IMR-90 (cell line): ENCODE measurements at regions not wholly inside any gene's neighbourhood (a gene's known extent, or its start where the extent isn't known, plus 50 kb on each side); places are given as distances from the start of the nearest gene placed in this dataset.

Experiments used
- ATAC-seq: fragments of 200-7000 bp; cut with Tn5 transposase; 2 replicates; pipeline ENCODE4 v1.9.1; 2020; ENCODE audit warnings: low read depth, mild to moderate bottlenecking, moderate library complexity
- BruUV-seq: library from RNA; stranded (reverse); fragments of 400-500 nt; replicated peaks from 2 replicates; lab custom pipeline; 2021; lab: Mats Ljungman, UMichigan
- CTCF ChIA-PET: fragments of 300-600 bp; formaldehyde crosslinking; extraction: SDS; loops from one replicate; lab custom pipeline; 2021; ENCODE audit warnings: antibody characterized with exemption; lab: Yijun Ruan, JAX
- POLR2A ChIA-PET: fragments of 300-600 bp; sonication (Branson Sonifier 250); formaldehyde crosslinking; loops from one replicate; lab custom pipeline; 2022; ENCODE audit warnings: antibody characterized with exemption; ENCODE audit not compliant: unreplicated experiment; lab: Charles Lee
- DNase-seq: peaks from one replicate; pipeline ENCODE4 v3.0.0; 2013
- H2AFZ ChIP-seq: replicated peaks from 2 replicates; pipeline ENCODE3; 2013; ENCODE audit warnings: low read length, mild to moderate bottlenecking; ENCODE audit not compliant: poor library complexity
- H2AK5ac ChIP-seq: 2 replicates; pipeline ENCODE4 v1.6.1; 2013; ENCODE audit warnings: low read depth, low read length, inconsistent platforms
- H2AK9ac ChIP-seq: replicated peaks from 2 replicates; pipeline ENCODE3; 2013; ENCODE audit warnings: mild to moderate bottlenecking, low read depth, low read length, moderate library complexity; ENCODE audit not compliant: poor library complexity
- H2BK120ac ChIP-seq: 2 replicates; pipeline ENCODE4 v1.6.1; 2013; ENCODE audit warnings: low read depth, low read length, inconsistent platforms
- H2BK15ac ChIP-seq: 3 replicates; pipeline ENCODE4 v1.6.1; 2013; ENCODE audit warnings: low read depth, low read length, inconsistent platforms
- H2BK20ac ChIP-seq: 2 replicates; pipeline ENCODE4 v1.6.1; 2013; ENCODE audit warnings: low read depth, mild to moderate bottlenecking, inconsistent platforms, low read length, moderate library complexity
- H2BK5ac ChIP-seq: 2 replicates; pipeline ENCODE4 v1.6.1; 2013; ENCODE audit warnings: mild to moderate bottlenecking, low read depth, low read length, inconsistent platforms; ENCODE audit not compliant: poor library complexity, severe bottlenecking
- H3K14ac ChIP-seq: replicated peaks from 2 replicates; pipeline ENCODE4 v1.6.1; 2013; ENCODE audit warnings: low read depth, low read length, inconsistent platforms
- H3K18ac ChIP-seq: 2 replicates; pipeline ENCODE4 v1.6.1; 2013; ENCODE audit warnings: low read depth, low read length, control low read depth
- H3K23ac ChIP-seq: 2 replicates; pipeline ENCODE4 v1.6.1; 2013; ENCODE audit warnings: low read depth, low read length, inconsistent platforms
- H3K27ac ChIP-seq: 2 replicates; pipeline ENCODE4 v1.5.1; 2013; ENCODE audit warnings: mild to moderate bottlenecking, control low read depth, low read length; ENCODE audit not compliant: insufficient read depth
- H3K27me3 ChIP-seq: 2 replicates; pipeline ENCODE4 v1.6.1; 2013; ENCODE audit warnings: low read length; ENCODE audit not compliant: control insufficient read depth, insufficient read depth
- H3K36me3 ChIP-seq: 2 replicates; pipeline ENCODE4 v1.6.1; 2013; ENCODE audit warnings: low read length, mixed read lengths; ENCODE audit not compliant: control insufficient read depth, insufficient read depth
- H3K4ac ChIP-seq: 2 replicates; pipeline ENCODE4 v1.6.1; 2013; ENCODE audit warnings: low read depth, low read length, inconsistent platforms
- H3K4me1 ChIP-seq: 2 replicates; pipeline ENCODE4 v1.6.1; 2013; ENCODE audit warnings: low read length, mixed read lengths; ENCODE audit not compliant: control insufficient read depth, insufficient read depth
- H3K4me2 ChIP-seq: 2 replicates; pipeline ENCODE4 v1.6.1; 2013; ENCODE audit warnings: low read depth, mild to moderate bottlenecking, control low read depth, low read length, moderate library complexity
- H3K4me3 ChIP-seq: 2 replicates; pipeline ENCODE4 v1.5.1; 2013; ENCODE audit warnings: low read depth, mild to moderate bottlenecking, control low read depth, low read length, moderate library complexity; ENCODE audit not compliant: insufficient read depth
- H3K56ac ChIP-seq: 2 replicates; pipeline ENCODE4 v1.6.1; 2013; ENCODE audit warnings: low read length, inconsistent platforms; ENCODE audit not compliant: insufficient read depth; ENCODE audit errors: extremely low read depth
- H3K79me1 ChIP-seq, 2 experiments: 2 replicates each; pipeline ENCODE4 v1.6.1; 2013; ENCODE audit warnings: low read length in 2 of 2, inconsistent platforms in 1 of 2, low read depth in 1 of 2
- H3K9ac ChIP-seq: 2 replicates; pipeline ENCODE4 v1.6.1; 2013; ENCODE audit warnings: low read depth, low read length, control low read depth
- H3K9me1 ChIP-seq: 2 replicates; pipeline ENCODE4 v1.6.1; 2013; ENCODE audit warnings: low read length, inconsistent platforms; ENCODE audit not compliant: insufficient read depth
- H3K9me3 ChIP-seq: 2 replicates; pipeline ENCODE4 v1.6.1; 2013; ENCODE audit warnings: low read length; ENCODE audit not compliant: control insufficient read depth, insufficient read depth
- H4K20me1 ChIP-seq: 2 replicates; pipeline ENCODE4 v1.6.1; 2013; ENCODE audit warnings: low read length, inconsistent platforms; ENCODE audit not compliant: insufficient read depth
- H4K5ac ChIP-seq: 2 replicates; pipeline ENCODE4 v1.6.1; 2013; ENCODE audit warnings: mild to moderate bottlenecking, low read depth, low read length, control low read depth
- H4K8ac ChIP-seq, 2 experiments: 2 replicates each; pipeline ENCODE4 v1.6.1; 2013; ENCODE audit warnings: low read depth in 2 of 2, low read length in 2 of 2, control low read depth in 1 of 2, inconsistent platforms in 1 of 2
- H4K91ac ChIP-seq: 2 replicates; pipeline ENCODE4 v1.6.1; 2013; ENCODE audit warnings: low read depth, low read length, inconsistent platforms; ENCODE audit not compliant: insufficient read depth
- CEBPB ChIP-seq: IDR thresholded peaks from 2 replicates; pipeline ENCODE4 v1.6.1; 2012; ENCODE audit warnings: low read depth, low read length, improper control_type of control experiment
- CHD1 ChIP-seq: IDR thresholded peaks from 2 replicates; pipeline ENCODE4 v1.6.1; 2012; ENCODE audit warnings: low read depth, low read length, improper control_type of control experiment
- CTCF ChIP-seq: conservative IDR thresholded peaks from 2 replicates; pipeline ENCODE4 v1.5.1; 2012; ENCODE audit warnings: mild to moderate bottlenecking, low read depth, low read length, improper control_type of control experiment
- ELK1 ChIP-seq: fragments of 150-350 bp; IDR thresholded peaks from 2 replicates; pipeline ENCODE4 v1.6.1; 2016; ENCODE audit warnings: low read depth, mild to moderate bottlenecking, low read length, moderate library complexity, borderline replicate concordance
- FOS ChIP-seq: fragments of 150-350 bp; IDR thresholded peaks from 2 replicates; pipeline ENCODE4 v1.6.1; 2016; ENCODE audit warnings: low read depth, low read length
- MAFK ChIP-seq: IDR thresholded peaks from 2 replicates; pipeline ENCODE4 v1.6.1; 2012; ENCODE audit warnings: low read depth, low read length, improper control_type of control experiment
- MXI1 ChIP-seq: IDR thresholded peaks from 2 replicates; pipeline ENCODE4 v1.6.1; 2012; ENCODE audit warnings: low read depth, mild to moderate bottlenecking, low read length, moderate library complexity, borderline replicate concordance
- POLR2A ChIP-seq: IDR thresholded peaks from 2 replicates; pipeline ENCODE4 v1.6.1; 2012; ENCODE audit warnings: mild to moderate bottlenecking, low read depth, low read length
- RAD21 ChIP-seq: IDR thresholded peaks from 2 replicates; pipeline ENCODE4 v1.6.1; 2012; ENCODE audit warnings: low read length, improper control_type of control experiment
- RCOR1 ChIP-seq: IDR thresholded peaks from 2 replicates; pipeline ENCODE4 v1.6.1; 2012; ENCODE audit warnings: mild to moderate bottlenecking, low read length, improper control_type of control experiment; ENCODE audit not compliant: insufficient replicate concordance
- RFX5 ChIP-seq: IDR thresholded peaks from 2 replicates; pipeline ENCODE4 v1.8.0; 2012; ENCODE audit warnings: low read depth, mild to moderate bottlenecking, low read length, moderate library complexity
- SMC3 ChIP-seq: fragments of 150-350 bp; IDR thresholded peaks from 2 replicates; pipeline ENCODE4 v1.6.1; 2016; ENCODE audit warnings: low read depth, mild to moderate bottlenecking, antibody characterized with exemption, low read length, moderate library complexity
- WGBS, 2 experiments: methylation state at CpG; one replicate each; pipeline versions ENCODE4 v1.1.5 to v1.1.7; 2013; ENCODE audit warnings: missing lambda C conversion rate in 2 of 2; ENCODE audit not compliant: insufficient read length in 1 of 2; ENCODE audit errors: extremely low coverage in 2 of 2; 5-methylcytosine and 5-hydroxymethylcytosine counted together
- dilution Hi-C: fragments of 300-500 bp; cut with HindIII; formaldehyde crosslinking; loops from one replicate; pipeline ENCODE4 v1.14.3; 2018; ENCODE audit warnings: low sequenced_read_pairs; ENCODE audit not compliant: unreplicated experiment
- in situ Hi-C: fragments of 300-500 bp; cut with MboI; formaldehyde crosslinking; loops from 3 replicates; pipeline ENCODE4 v1.14.3; 2019; ENCODE audit warnings: low sequenced_read_pairs, inconsistent platforms, mixed read lengths
- intact Hi-C: fragments of 100-400 bp; cut with micrococcal nuclease; formaldehyde crosslinking; loops from 2 replicates; pipeline ENCODE4 v1.10.0; 2022
- TF ChIP-seq, protein P1 (sequence below): fragments of 150-350 bp; IDR thresholded peaks from 2 replicates; pipeline ENCODE4 v1.6.1; 2017; ENCODE audit warnings: mild to moderate bottlenecking, antibody characterized with exemption, low read length, low read depth

GRCh38 chr1:206415942-206416341, 54.3 kb upstream of the IKBKE start:
- no peak overlapping the region for H3K27ac ChIP-seq
- in situ Hi-C loops (no loop called here), intact Hi-C loops (no loop called here), dilution Hi-C loops (no loop called here)
- TF ChIP-seq, protein P1, sequence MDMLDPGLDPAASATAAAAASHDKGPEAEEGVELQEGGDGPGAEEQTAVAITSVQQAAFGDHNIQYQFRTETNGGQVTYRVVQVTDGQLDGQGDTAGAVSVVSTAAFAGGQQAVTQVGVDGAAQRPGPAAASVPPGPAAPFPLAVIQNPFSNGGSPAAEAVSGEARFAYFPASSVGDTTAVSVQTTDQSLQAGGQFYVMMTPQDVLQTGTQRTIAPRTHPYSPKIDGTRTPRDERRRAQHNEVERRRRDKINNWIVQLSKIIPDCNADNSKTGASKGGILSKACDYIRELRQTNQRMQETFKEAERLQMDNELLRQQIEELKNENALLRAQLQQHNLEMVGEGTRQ: no peak
- TF ChIP-seq FOS: no peak
- TF ChIP-seq POLR2A: no peak
- TF ChIP-seq ELK1: no peak
- TF ChIP-seq MXI1: no peak
- no peak for TF ChIP-seq RFX5
- TF ChIP-seq RCOR1: no peak
- no peak for TF ChIP-seq SMC3
- no peak for TF ChIP-seq MAFK
- TF ChIP-seq CTCF: no peak
- no peak for TF ChIP-seq CEBPB
- no peak for TF ChIP-seq RAD21
- TF ChIP-seq CHD1: no peak
- no peak overlapping the region for H3K9ac ChIP-seq
- CTCF ChIA-PET: no interaction called here
- H3K4me2 ChIP-seq: no peak overlapping the region
- no peak overlapping the region for H2AFZ ChIP-seq
- H2AK5ac ChIP-seq: no peak overlapping the region; the same call in 1 of the 2 replicates
- 0 out of 4 replicates have a peak, but pooled peaks cover 0 to 2% of the 10 kb centered on the region in 2 experiments for H3K79me1 ChIP-seq
- no peak overlapping the region for H3K56ac ChIP-seq
- H3K36me3 ChIP-seq: peaks cover 14% of the 10 kb centered on the region
- WGBS, 2 experiments: 46% methylated on average over 2 of the region's 6 CpGs; no CpG with 5 or more reads in 1 of the 2 experiments
- no peak overlapping the region for H2BK15ac ChIP-seq
- no peaks in the 10 kb centered on the region for H3K9me3 ChIP-seq
- H3K9me1 ChIP-seq: peaks cover 12% of the 10 kb centered on the region; the same call in 1 of the 2 replicates
- POLR2A ChIA-PET: no interaction called here
- no peak overlapping the region for H3K18ac ChIP-seq
- H4K91ac ChIP-seq: no peak overlapping the region
- no peak overlapping the region for H2BK20ac ChIP-seq
- no peak overlapping the region for H4K8ac ChIP-seq
- no peak overlapping the region for H2BK120ac ChIP-seq
- no peaks in the 10 kb centered on the region for H3K27me3 ChIP-seq
- H4K20me1 ChIP-seq: no peaks in the 10 kb centered on the region
- H3K14ac ChIP-seq: no peak overlapping the region
- no TSS peak for BruUV-seq
- H3K4ac ChIP-seq: no peak overlapping the region
- no peak overlapping the region for H4K5ac ChIP-seq
- H3K4me1 ChIP-seq: peaks cover 8% of the 10 kb centered on the region
- ATAC-seq (no peak), DNase-seq (no peak)
- no peak overlapping the region for H3K23ac ChIP-seq
- no peak overlapping the region for H2AK9ac ChIP-seq
- H3K4me3 ChIP-seq: no peak overlapping the region
- no peak overlapping the region for H2BK5ac ChIP-seq
